ENCODE measurements at regions not wholly inside any gene's neighbourhood (a gene's known extent, or its start where the extent isn't known, plus 50 kb on each side); places are given as distances from the start of the nearest gene placed in this dataset.
A peak's percentile ranks its signal among the peaks of the same experiment; 100 is the strongest.

DNA sequence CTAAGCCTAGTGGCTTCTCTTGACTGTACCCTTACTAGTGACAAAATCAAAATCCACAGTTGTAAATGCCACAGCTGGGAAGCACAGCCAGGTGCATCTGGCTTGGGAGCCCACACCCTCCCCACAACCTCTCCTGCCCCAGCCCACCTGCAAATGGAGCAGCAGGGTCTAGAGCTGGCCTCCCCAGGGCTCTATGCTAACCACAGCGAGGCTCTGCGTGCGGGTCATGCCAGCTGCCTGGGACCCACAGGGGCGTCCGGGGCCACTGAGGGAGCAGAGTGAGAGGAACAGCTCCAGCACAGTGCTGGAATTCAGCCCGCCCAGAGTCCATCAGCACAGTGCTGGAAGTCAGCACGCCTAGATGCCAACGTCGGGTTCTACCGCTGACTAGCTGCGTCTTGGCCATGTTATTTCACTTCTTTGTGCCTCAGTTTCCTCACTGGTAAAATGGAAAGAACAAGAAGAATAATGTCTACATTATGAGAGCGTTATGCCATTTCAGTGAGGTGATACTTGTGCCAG, 109.1 kb upstream of the ID2 start:
- Histone ChIP-seq H3K23ac (ENCODE audit: low read depth, low read length, poor library complexity) (no peak overlapping the region), H4K91ac (ENCODE audit: low read depth, low read length, poor library complexity) (no peak overlapping the region)
- DNase-seq (ENCODE audit: low spot score), result no peak

GRCh38 chr2:8573234-8573941, 108.5 kb upstream of the ID2 start:
- Histone ChIP-seq H2AFZ (ENCODE audit: low read length) (no peak overlapping the region), H2AK5ac (ENCODE audit: low read depth, low read length) (peak overlapping the region; percentile 23), H3K14ac (ENCODE audit: low read length) (peak overlapping the region; percentile 14), H3K27me3 (ENCODE audit: control insufficient read depth in 3 of 3, insufficient read depth in 3 of 3, low read depth in 1 of 3, low read length in 3 of 3) (peaks cover 0 to 3% (median 0%) of the 10 kb centered on the region in 3 experiments), H4K91ac (ENCODE audit: low read depth, low read length, poor library complexity) (no peak overlapping the region), H2BK120ac (ENCODE audit: low read depth, low read length) (no peak overlapping the region), H3K79me1 (ENCODE audit: low read depth, low read length) (no peaks in the 10 kb centered on the region), H3K4ac (ENCODE audit: low read length) (no peak overlapping the region), H2BK15ac (ENCODE audit: low read length) (peak overlapping the region; percentile 64), H3K36me3 (replicated peaks in 1 of 2; ENCODE audit: control insufficient read depth in 2 of 2, insufficient read depth in 2 of 2, low read length in 2 of 2) (no peaks in the 10 kb centered on the region), H3K4me3 (ENCODE audit: low read length in 2 of 2) (no peak overlapping the region), H2BK5ac (ENCODE audit: low read length) (no peak overlapping the region), H3K9me3 (replicated peaks in 1 of 2; ENCODE audit: control insufficient read depth in 2 of 2, insufficient read depth in 1 of 2, low read depth in 1 of 2, low read length in 2 of 2) (no peaks in the 10 kb centered on the region), H3K4me1 (ENCODE audit: control insufficient read depth in 2 of 2, insufficient read depth in 1 of 2, low read depth in 1 of 2, low read length in 2 of 2) (peaks cover 0 to 13% of the 10 kb centered on the region in 2 donors), H3K4me2 (ENCODE audit: insufficient read depth, low read length, poor library complexity, severe bottlenecking) (no peak overlapping the region), H4K8ac (ENCODE audit: low read depth, low read length) (no peak overlapping the region), H3K9ac (ENCODE audit: low read depth, low read length, poor library complexity) (no peak overlapping the region), H2BK12ac (ENCODE audit: low read length) (no peak overlapping the region), H3K27ac (replicated peaks; ENCODE audit: low read length) (no peak overlapping the region), H3K23ac (ENCODE audit: low read depth, low read length, poor library complexity) (no peak overlapping the region), H3K18ac (ENCODE audit: low read length) (peak overlapping the region; percentile 91)
- WGBS, 2 donors (ENCODE audit: extremely low coverage in 2 of 2, insufficient read length in 2 of 2, insufficient replicate concordance in 1 of 2), result no CpG with 5 or more reads among the region's 22 CpGs
- no peak for DNase-seq (ENCODE audit: low spot score)

More for the DNA sequence above, 109.1 kb upstream of the ID2 start:
- no peak overlapping the region for H2BK5ac ChIP-seq (ENCODE audit: low read length)
- no peak overlapping the region for H4K8ac ChIP-seq (ENCODE audit: low read depth, low read length)
- no peak overlapping the region for H3K27ac ChIP-seq (replicated peaks; ENCODE audit: low read length)
- no peaks in the 10 kb centered on the region for H3K79me1 ChIP-seq (ENCODE audit: low read depth, low read length)
- peak overlapping the region; percentile 55 for H3K18ac ChIP-seq (ENCODE audit: low read length)
- peaks cover 0 to 13% of the 10 kb centered on the region in 2 donors for H3K4me1 ChIP-seq (ENCODE audit: control insufficient read depth in 2 of 2, insufficient read depth in 1 of 2, low read depth in 1 of 2, low read length in 2 of 2)
- H3K4me3 ChIP-seq (ENCODE audit: low read length in 2 of 2), result no peak overlapping the region
- no peak overlapping the region for H2AFZ ChIP-seq (ENCODE audit: low read length)
- WGBS, 2 donors (ENCODE audit: extremely low coverage in 2 of 2, insufficient read length in 2 of 2, insufficient replicate concordance in 1 of 2), result no CpG with 5 or more reads among the region's 12 CpGs
- H3K4me2 ChIP-seq (ENCODE audit: insufficient read depth, low read length, poor library complexity, severe bottlenecking), result no peak overlapping the region
- H3K14ac ChIP-seq (ENCODE audit: low read length), result no peak overlapping the region
- H3K9me3 ChIP-seq (replicated peaks in 1 of 2; ENCODE audit: control insufficient read depth in 2 of 2, insufficient read depth in 1 of 2, low read depth in 1 of 2, low read length in 2 of 2), result no peaks in the 10 kb centered on the region
- peak overlapping the region; percentile 3 for H2AK5ac ChIP-seq (ENCODE audit: low read depth, low read length)
- H2BK12ac ChIP-seq (ENCODE audit: low read length), result no peak overlapping the region
- H3K27me3 ChIP-seq (ENCODE audit: control insufficient read depth in 3 of 3, insufficient read depth in 3 of 3, low read depth in 1 of 3, low read length in 3 of 3), result peaks cover 0 to 3% (median 0%) of the 10 kb centered on the region in 3 experiments
- no peak overlapping the region for H2BK120ac ChIP-seq (ENCODE audit: low read depth, low read length)
- H3K36me3 ChIP-seq (replicated peaks in 1 of 2; ENCODE audit: control insufficient read depth in 2 of 2, insufficient read depth in 2 of 2, low read length in 2 of 2), result no peaks in the 10 kb centered on the region
- no peak overlapping the region for H3K4ac ChIP-seq (ENCODE audit: low read length)
- H2BK15ac ChIP-seq (ENCODE audit: low read length), result no peak overlapping the region
- no peak overlapping the region for H3K9ac ChIP-seq (ENCODE audit: low read depth, low read length, poor library complexity)

GRCh38 chr2:8573942-8574195, 108.0 kb upstream of the ID2 start:
- Histone ChIP-seq H3K9ac (ENCODE audit: low read depth, low read length, poor library complexity) (no peak overlapping the region), H2BK120ac (ENCODE audit: low read depth, low read length) (no peak overlapping the region), H4K8ac (ENCODE audit: low read depth, low read length) (no peak overlapping the region), H4K91ac (ENCODE audit: low read depth, low read length, poor library complexity) (no peak overlapping the region), H3K4me3 (ENCODE audit: low read length in 2 of 2) (no peak overlapping the region), H3K14ac (ENCODE audit: low read length) (peak overlapping the region; percentile 14), H3K79me1 (ENCODE audit: low read depth, low read length) (no peaks in the 10 kb centered on the region), H2BK5ac (ENCODE audit: low read length) (no peak overlapping the region), H3K18ac (ENCODE audit: low read length) (peak overlapping the region; percentile 91), H2AK5ac (ENCODE audit: low read depth, low read length) (peak overlapping the region; percentile 23), H3K27ac (replicated peaks; ENCODE audit: low read length) (no peak overlapping the region), H3K36me3 (replicated peaks in 1 of 2; ENCODE audit: control insufficient read depth in 2 of 2, insufficient read depth in 2 of 2, low read length in 2 of 2) (no peaks in the 10 kb centered on the region), H3K4ac (ENCODE audit: low read length) (no peak overlapping the region), H3K27me3 (ENCODE audit: control insufficient read depth in 3 of 3, insufficient read depth in 3 of 3, low read depth in 1 of 3, low read length in 3 of 3) (peaks cover 0 to 3% (median 0%) of the 10 kb centered on the region in 3 experiments), H3K9me3 (replicated peaks in 1 of 2; ENCODE audit: control insufficient read depth in 2 of 2, insufficient read depth in 1 of 2, low read depth in 1 of 2, low read length in 2 of 2) (no peaks in the 10 kb centered on the region), H2BK12ac (ENCODE audit: low read length) (no peak overlapping the region), H3K4me2 (ENCODE audit: insufficient read depth, low read length, poor library complexity, severe bottlenecking) (no peak overlapping the region), H3K23ac (ENCODE audit: low read depth, low read length, poor library complexity) (no peak overlapping the region), H2AFZ (ENCODE audit: low read length) (no peak overlapping the region), H2BK15ac (ENCODE audit: low read length) (peak overlapping the region; percentile 64), H3K4me1 (ENCODE audit: control insufficient read depth in 2 of 2, insufficient read depth in 1 of 2, low read depth in 1 of 2, low read length in 2 of 2) (peaks cover 0 to 13% of the 10 kb centered on the region in 2 donors)
- DNase-seq (ENCODE audit: low spot score), result no peak
- WGBS, 2 donors (ENCODE audit: extremely low coverage in 2 of 2, insufficient read length in 2 of 2, insufficient replicate concordance in 1 of 2), result no CpG with 5 or more reads among the region's 9 CpGs

- no peak overlapping the region for H4K91ac ChIP-seq (ENCODE audit: low read depth, low read length, poor library complexity)
- H2BK5ac ChIP-seq (ENCODE audit: low read length), result no peak overlapping the region
- peak overlapping the region; percentile 23 for H2BK15ac ChIP-seq (ENCODE audit: low read length)
- H3K18ac ChIP-seq (ENCODE audit: low read length), result peak overlapping the region; percentile 0
- no peak overlapping the region for H3K4ac ChIP-seq (ENCODE audit: low read length)
- H3K27me3 ChIP-seq (ENCODE audit: control insufficient read depth in 3 of 3, insufficient read depth in 3 of 3, low read depth in 1 of 3, low read length in 3 of 3), result peaks cover 0 to 3% (median 0%) of the 10 kb centered on the region in 3 experiments
- H3K14ac ChIP-seq (ENCODE audit: low read length), result peak overlapping the region; percentile 14
- H2BK120ac ChIP-seq (ENCODE audit: low read depth, low read length), result no peak overlapping the region
- H2BK12ac ChIP-seq (ENCODE audit: low read length), result no peak overlapping the region
- H4K8ac ChIP-seq (ENCODE audit: low read depth, low read length), result no peak overlapping the region
- H3K9me3 ChIP-seq (replicated peaks in 1 of 2; ENCODE audit: control insufficient read depth in 2 of 2, insufficient read depth in 1 of 2, low read depth in 1 of 2, low read length in 2 of 2), result no peaks in the 10 kb centered on the region
- DNase-seq (ENCODE audit: low spot score), result no peak
- H3K79me1 ChIP-seq (ENCODE audit: low read depth, low read length), result no peaks in the 10 kb centered on the region
- H3K23ac ChIP-seq (ENCODE audit: low read depth, low read length, poor library complexity), result no peak overlapping the region
- H3K4me3 ChIP-seq (ENCODE audit: low read length in 2 of 2), result no peak overlapping the region
- H3K9ac ChIP-seq (ENCODE audit: low read depth, low read length, poor library complexity), result no peak overlapping the region
- no peak overlapping the region for H3K4me2 ChIP-seq (ENCODE audit: insufficient read depth, low read length, poor library complexity, severe bottlenecking)
- no CpG with 5 or more reads among the region's 24 CpGs for WGBS, 2 donors (ENCODE audit: extremely low coverage in 2 of 2, insufficient read length in 2 of 2, insufficient replicate concordance in 1 of 2)
- no peak overlapping the region for H3K27ac ChIP-seq (replicated peaks; ENCODE audit: low read length)
- peak overlapping the region; percentile 23 for H2AK5ac ChIP-seq (ENCODE audit: low read depth, low read length)
- H2AFZ ChIP-seq (ENCODE audit: low read length), result no peak overlapping the region
- H3K36me3 ChIP-seq (replicated peaks in 1 of 2; ENCODE audit: control insufficient read depth in 2 of 2, insufficient read depth in 2 of 2, low read length in 2 of 2), result no peaks in the 10 kb centered on the region
- H3K4me1 ChIP-seq (ENCODE audit: control insufficient read depth in 2 of 2, insufficient read depth in 1 of 2, low read depth in 1 of 2, low read length in 2 of 2), result peaks cover 0 to 13% of the 10 kb centered on the region in 2 donors
Observed at GRCh38 chr2:8574196-8575037, 107.4 kb upstream of the ID2 start.

Data from neuronal stem cell (in vitro differentiated cells).